Hypothalamus (tissue), 51 donors: ENCODE measurements at regions not wholly inside any gene's neighbourhood (a gene's known extent, or its start where the extent isn't known, plus 50 kb on each side); places are given as distances from the start of the nearest gene placed in this dataset.

ENCODE experiments used
- DNase-seq, 51 donors: peaks; one replicate each; lab custom pipeline; 2025; lab: John Stamatoyannopoulos, UW

- DNase-seq = no peak
These were observed 167.9 kb upstream of the ZFHX3 start for GRCh38 chr16:73215678-73216377.

DNA sequence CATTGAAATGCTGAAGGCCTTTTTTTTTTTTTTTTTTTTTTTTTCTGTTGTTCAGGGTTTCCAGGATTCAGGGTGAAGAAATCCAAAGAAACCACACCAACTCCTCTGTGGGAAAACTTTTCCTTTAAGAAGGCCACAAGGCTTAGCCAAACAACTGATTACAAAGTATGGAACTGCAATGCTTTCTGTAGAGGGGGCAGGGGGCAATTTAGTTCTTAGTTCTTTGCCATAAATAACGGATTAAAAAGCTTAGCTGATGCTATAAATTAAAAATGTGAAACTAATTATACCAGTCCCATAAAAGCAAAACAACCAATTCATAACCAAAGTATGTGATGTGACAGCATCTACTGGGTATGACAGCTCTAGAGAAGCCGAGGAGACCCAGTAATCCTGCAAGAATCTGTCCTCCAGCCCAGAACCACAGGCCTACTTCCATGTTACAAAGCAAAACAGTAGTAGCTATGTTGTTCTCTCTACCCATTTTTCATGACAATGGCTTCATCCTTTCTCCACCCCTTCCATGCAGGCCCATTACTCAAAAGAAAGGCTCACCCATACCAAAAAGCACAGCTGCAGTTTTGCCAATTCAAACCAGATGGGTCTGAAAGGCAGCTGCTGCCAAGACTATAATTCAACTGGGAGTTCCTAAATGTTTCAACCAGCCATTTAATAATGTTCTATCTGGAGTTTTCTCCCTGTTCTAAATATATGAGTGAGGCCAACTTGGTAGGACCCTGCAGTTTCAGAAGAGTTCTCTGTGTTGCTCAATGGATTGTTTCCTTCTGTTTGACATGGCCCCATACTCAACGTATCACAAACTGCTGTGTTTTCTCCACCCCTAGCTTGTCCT is 167.1 kb upstream of the ZFHX3 start:
- no peak for DNase-seq

GRCh38 chr16:73213732-73214455 is 166.0 kb upstream of the ZFHX3 start:
- DNase-seq = no peak

- DNase-seq = no peak
These were observed 164.5 kb upstream of the ZFHX3 start for GRCh38 chr16:73212431-73212830.

- DNase-seq = no peak
These were observed 162.8 kb upstream of the ZFHX3 start for GRCh38 chr16:73210686-73211085.

GRCh38 chr16:73210084-73210483 is 162.2 kb upstream of the ZFHX3 start:
- no peak for DNase-seq

- no peak for DNase-seq
These were observed 161.3 kb upstream of the ZFHX3 start for GRCh38 chr16:73209190-73209589.

DNA sequence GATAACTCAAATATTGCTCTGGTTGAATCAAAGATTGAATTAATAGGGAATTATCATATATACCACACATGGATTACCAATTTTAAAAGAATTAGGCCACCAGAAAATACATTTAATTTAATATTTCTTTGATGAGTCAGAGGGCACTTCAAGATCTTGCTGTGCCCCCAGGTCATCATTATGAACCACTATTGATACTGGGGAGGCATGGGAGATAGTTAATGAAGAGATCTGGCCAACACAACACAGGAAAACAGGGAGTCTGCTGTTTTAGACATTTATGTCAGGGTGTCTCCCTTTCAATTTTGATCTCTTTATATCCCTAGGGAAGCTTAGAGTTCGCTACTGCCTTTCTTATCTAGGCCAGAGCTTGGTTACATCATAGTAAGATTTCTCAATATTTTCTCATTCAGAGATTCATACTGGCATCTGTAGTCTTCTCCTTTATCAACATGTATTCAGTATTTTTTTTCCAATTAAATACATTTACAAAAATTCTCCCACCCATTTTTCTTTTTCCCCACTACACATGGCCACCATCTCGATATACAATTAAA is 158.3 kb upstream of the ZFHX3 start:
- DNase-seq = no peak

DNA sequence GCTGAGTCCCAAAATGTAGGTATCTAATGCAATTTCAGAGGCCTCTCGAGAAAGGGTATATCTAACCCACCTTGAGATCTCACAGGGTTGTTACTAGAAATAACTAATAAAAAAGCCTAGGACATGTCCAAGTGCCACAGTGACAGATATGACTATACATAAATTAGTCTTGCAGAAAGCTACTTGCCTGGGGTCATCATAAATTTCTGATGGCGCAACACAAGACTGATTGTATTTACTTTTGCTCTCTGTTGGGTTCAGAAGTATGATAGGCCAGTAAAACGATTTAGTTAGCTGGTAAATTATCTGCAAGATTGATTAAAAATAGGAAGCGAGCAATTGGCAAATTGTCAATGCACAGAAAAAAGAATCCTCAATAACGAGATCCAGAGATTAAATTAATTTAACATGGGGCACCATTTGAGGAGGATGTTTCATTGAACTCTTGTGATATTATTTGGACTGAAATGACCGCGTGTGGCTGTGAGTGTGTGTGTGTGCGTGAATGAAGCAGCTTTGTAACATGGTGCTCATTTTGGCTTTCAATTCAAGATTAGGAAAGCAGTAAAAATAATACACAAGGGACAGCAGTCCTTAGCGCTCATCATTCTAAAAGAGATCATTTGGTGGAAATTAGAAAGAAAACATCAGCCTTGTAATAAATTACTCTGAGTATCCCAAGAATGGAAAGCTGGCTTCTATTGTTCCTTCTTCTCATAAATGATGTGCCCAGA is 157.4 kb upstream of the ZFHX3 start:
- no peak for DNase-seq

GRCh38 chr16:73204359-73205152 is 156.6 kb upstream of the ZFHX3 start:
- no peak for DNase-seq

DNA sequence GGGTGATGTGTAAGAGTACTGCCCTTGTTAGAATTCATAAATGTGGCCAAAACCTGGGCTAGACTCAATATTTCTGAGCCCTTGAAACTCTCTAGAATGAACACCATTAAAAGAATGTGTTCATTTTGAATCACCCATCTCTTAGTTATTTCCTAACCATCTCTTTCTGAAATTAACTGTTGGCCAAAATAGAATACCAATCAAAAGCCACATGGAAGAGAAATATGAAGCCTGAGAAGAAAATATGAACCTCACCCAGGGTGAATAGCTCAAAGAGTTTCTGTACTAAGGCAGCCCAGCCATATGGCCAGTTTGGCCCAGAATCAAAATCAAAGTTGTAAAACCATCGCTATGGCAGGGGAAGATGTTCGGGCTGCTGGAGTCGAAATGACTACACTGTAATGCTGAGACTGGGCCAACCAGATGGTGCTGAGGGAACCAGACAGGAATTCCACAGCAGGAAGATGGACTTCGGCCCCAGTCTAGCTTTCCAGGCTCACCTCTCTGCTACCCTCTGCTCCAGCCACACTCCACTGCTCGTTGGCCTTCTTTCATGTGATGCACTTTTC is 154.3 kb upstream of the ZFHX3 start:
- no peak for DNase-seq

DNA sequence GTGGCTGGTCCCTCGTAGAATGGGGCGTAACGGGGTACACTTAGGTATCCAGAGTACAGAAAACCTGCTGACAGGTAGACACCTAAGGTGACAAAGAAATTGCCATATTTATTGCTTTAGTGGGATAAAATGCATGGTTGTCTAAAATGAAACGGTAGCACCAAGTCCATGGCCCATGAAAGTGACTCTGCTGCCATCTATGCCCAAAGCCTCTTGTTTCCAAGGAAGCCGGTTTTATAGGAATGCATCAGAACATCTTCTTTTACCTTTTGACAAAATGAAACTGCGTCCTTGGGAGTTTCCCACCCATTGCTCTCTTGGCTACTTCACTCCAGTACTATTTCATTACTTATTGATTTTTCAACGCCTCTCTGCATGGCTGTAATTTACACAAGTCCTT is 151.3 kb upstream of the ZFHX3 start:
- DNase-seq = no peak

DNA sequence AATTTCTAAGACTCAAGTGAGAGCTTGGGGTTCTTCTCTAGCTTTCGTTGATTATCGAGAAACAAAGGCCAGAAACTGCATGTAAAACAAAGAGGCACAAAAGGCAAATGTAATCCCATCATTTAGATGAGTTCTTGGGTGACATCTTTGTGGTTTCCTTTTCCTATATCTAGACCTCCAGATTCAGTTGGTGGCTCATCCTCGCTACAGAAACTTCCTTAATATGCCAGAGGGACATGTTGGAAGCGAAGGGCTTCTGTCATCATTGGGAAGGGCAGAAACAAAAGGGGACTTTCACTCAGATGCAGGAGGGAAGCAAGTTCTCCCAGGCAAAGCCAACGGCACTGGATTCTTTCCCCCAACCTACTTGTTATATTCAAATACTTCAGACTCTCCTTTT is 150.6 kb upstream of the ZFHX3 start:
- DNase-seq = no peak

DNA sequence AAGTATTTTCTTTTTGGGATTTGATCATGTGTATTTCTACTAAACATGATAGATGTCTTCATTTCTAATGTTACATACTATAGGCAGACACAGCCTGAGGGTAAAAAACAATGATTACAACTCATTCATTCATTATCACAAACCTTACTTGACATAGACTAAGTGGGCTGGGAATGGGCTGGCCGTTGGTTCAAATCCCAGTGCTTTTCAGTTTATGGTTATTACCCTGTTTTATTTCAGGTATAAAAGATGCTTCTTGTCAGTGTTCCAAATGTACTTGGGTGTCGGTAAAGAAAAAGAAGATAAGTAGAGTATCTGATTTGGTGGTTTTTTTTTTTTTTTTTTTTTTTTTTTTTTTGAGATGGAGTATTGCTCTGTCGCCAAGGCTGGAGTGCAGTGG is 149.7 kb upstream of the ZFHX3 start:
- DNase-seq = no peak

DNA sequence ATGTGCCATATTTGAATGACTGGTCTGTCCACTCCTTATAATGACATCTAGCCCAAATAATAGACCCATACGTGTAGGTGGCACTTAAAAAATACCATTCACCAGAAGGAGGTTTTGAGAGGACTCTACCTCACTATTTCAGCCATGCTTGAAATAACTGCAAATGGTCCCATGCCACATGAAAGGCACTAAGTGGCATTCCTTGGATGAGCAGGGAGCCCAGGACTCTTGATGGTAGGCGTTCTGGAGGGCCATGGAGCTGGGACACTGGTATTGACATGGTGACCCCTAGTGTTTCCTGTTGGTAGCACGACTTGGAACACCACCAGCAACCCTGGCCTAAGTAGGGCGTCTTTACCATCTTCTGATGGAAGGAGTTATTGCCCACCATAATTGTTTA is 148.7 kb upstream of the ZFHX3 start:
- peak in 32 of 51 donors; percentile 1 to 57 (median 18) for DNase-seq

DNA sequence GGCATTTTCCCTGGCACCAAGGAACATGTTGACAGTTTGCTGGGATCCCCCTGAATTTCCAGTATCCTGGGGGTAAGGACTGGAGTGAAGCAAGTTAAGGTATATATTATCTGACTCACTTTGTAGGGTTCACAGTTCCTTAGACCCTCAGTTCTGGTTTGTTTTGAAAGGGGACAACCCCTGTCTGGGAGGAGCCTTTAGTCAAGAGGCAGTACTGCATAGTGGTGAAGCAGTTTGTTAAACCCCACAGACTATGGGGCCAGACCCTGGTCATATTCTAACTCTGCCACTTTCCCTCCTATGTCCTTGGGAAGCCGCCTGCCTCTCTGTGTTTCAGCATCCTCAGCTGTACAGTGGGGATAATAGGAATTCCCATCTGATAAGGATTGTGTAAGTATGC is 145.5 kb upstream of the ZFHX3 start:
- DNase-seq = no peak

- DNase-seq = peak in 6 of 51 donors; percentile 15 to 68 (median 47)
These were observed 144.4 kb upstream of the ZFHX3 start for GRCh38 chr16:73192232-73192894.

DNA sequence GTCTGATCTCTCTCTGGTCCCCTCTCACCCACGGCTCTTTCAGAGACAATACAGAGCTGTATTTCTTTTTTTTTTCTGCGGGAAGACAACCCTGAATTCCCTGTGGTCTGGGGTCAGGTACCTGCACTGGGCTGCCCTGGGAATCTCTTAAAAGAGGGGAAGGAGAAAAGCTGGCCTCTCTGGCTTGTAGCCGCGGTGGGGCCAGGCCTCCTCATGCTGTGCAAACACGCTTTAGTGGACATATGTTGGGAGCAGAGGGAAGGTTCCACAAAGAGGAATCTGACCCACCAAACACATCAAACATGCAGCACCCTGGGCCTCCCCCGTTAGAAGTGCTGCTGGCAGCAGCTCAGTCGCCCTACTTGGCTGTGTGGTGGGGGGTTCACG is 143.7 kb upstream of the ZFHX3 start:
- DNase-seq = no peak
